ENCODE measurements at regions not wholly inside any gene's neighbourhood (a gene's known extent, or its start where the extent isn't known, plus 50 kb on each side); places are given as distances from the start of the nearest gene placed in this dataset.

DNA sequence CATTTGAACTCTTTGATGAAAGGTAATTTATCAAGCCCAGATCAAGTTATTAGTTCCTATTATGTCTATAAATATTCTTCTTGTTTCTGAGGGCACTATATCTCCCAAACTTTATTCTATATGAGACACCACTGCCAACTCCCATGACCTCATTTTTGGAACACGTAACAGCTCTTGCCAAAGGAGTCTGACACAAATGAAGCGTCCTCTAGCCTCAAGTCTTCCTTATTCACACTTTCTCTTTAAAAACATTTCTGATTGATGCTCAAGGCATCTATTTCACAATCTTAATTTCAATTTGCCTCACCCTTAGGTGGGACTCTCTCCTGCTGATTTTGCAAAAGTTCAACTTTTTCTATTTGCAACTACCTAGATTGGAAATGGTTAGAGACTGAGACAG lies 848.4 kb downstream of the GATA3 start:
- no peak overlapping the region for H3K4me3 Mint-ChIP-seq
- H3K4me1 Mint-ChIP-seq: no peaks in the 10 kb centered on the region
- peaks cover 3% of the 10 kb centered on the region for H3K9me3 Mint-ChIP-seq
- no peak overlapping the region for H3K27ac Mint-ChIP-seq
- H3K36me3 Mint-ChIP-seq (ENCODE audit: low read depth): no peaks in the 10 kb centered on the region
- ATAC-seq (replicated peaks): no peak
- peaks cover 9% of the 10 kb centered on the region for H3K27me3 Mint-ChIP-seq

DNA sequence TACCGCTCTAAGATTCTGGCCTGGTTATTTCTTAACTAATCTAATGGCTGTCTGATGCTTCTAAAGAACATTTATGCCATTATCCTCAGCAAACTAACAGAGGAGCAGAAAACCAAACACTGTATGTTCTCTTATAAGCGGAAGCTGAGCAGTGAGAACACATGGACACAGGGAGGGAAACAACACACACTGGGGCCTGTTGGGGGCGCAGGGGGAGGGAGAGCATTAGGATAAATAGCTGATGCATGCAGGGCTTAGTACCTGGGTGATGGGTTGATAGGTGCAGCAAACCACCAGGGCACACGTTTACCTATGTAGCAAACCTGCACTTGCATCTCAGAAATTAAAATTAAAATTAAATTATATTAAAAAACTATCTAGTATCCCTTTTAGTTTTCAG lies 853.5 kb downstream of the GATA3 start:
- no peaks in the 10 kb centered on the region for H3K4me1 Mint-ChIP-seq
- H3K27ac Mint-ChIP-seq: no peak overlapping the region
- ATAC-seq (replicated peaks): no peak
- H3K4me3 Mint-ChIP-seq: no peak overlapping the region
- peaks cover 3% of the 10 kb centered on the region for H3K9me3 Mint-ChIP-seq
- no peaks in the 10 kb centered on the region for H3K36me3 Mint-ChIP-seq (ENCODE audit: low read depth)
- H3K27me3 Mint-ChIP-seq: peaks cover 8% of the 10 kb centered on the region

DNA sequence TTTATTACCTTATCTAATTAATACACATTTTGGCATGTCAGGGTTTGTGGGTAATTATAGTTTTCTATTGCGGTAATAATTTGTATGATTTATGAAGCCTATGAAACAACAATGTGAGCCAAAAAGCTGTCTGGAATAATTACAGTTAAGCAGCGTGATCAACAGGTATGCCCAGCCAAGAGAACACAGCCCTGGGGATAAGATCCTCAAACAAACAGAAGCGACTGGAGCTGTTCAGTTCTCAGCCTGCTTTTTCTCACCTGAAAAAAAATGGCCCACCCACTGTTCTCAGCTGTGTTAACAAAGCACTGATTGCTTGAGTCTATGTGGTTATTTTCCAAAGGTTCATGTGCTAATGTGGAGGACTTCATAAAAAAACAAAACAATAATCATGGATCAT lies 855.8 kb downstream of the GATA3 start:
- H3K27me3 Mint-ChIP-seq: peaks cover 7% of the 10 kb centered on the region
- no peak overlapping the region for H3K27ac Mint-ChIP-seq
- peaks cover under 1% of the 10 kb centered on the region for H3K9me3 Mint-ChIP-seq
- H3K4me1 Mint-ChIP-seq: no peaks in the 10 kb centered on the region
- H3K4me3 Mint-ChIP-seq: no peak overlapping the region
- no peak for ATAC-seq (replicated peaks)
- H3K36me3 Mint-ChIP-seq (ENCODE audit: low read depth): no peaks in the 10 kb centered on the region

DNA sequence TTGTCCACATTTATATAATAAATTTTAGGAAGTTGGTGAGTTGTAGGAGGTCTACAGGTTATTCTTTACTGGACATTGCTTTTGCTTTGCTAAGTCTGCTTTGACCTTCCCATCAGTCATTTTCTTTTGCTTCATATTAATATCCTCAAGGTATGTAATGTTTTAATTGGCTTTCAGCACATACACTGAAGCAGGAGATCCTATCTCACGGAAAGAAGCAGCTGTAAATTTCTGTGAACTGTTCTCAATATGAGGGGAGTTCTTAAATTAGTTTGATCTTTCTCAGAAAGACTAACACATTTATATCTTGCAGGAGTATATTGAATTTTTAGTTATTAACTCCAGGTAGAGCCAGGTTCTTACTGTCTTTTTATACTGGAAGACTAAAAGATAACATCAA lies 856.5 kb downstream of the GATA3 start:
- H3K4me1 Mint-ChIP-seq: no peaks in the 10 kb centered on the region
- H3K36me3 Mint-ChIP-seq (ENCODE audit: low read depth): no peaks in the 10 kb centered on the region
- ATAC-seq (replicated peaks): no peak
- no peaks in the 10 kb centered on the region for H3K9me3 Mint-ChIP-seq
- peaks cover 7% of the 10 kb centered on the region for H3K27me3 Mint-ChIP-seq
- H3K27ac Mint-ChIP-seq: no peak overlapping the region
- no peak overlapping the region for H3K4me3 Mint-ChIP-seq

DNA sequence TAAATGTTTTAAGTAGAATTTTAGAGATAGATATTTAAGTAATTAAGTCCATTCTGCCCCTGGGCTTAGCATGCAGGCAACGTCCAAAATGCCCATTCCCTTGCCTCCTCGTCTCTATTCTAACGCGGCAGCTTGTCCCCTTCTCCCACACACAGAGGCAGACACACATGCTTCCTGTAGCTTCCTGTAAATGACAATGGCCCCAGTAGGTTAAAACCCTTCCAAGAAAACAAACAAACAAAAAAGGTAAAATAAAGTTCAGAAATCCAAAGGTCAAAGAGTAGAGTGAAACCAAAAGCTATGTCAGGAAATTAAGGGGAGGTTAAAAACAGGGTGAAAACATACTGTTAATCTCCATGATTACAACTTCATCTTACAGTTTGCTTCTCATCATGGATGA lies 857.6 kb downstream of the GATA3 start:
- ATAC-seq (replicated peaks): no peak

DNA sequence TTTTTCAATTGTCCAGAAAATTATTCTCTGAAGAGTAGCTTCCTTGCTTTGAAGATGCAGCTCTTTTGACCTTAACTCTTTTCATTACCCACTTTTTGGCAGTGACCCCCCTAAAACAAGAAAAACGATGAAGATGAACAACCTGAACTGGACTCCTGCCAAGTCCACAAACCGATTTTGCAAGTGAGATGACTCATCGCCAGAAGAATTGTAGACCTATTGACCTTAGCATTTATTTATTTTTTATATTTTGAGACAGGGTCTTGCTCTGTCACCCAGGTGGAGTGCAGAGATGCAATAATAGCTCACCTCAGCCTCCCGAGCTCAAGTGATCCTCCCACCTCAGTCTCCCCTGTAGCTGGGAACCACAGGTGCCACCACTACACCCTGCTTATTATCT lies 859.2 kb downstream of the GATA3 start:
- H3K27ac Mint-ChIP-seq: no peak overlapping the region
- H3K9me3 Mint-ChIP-seq: no peaks in the 10 kb centered on the region
- no peak overlapping the region for H3K4me3 Mint-ChIP-seq
- H3K36me3 Mint-ChIP-seq (ENCODE audit: low read depth): no peaks in the 10 kb centered on the region
- no peaks in the 10 kb centered on the region for H3K4me1 Mint-ChIP-seq
- no peak for ATAC-seq (replicated peaks)
- peaks cover 4% of the 10 kb centered on the region for H3K27me3 Mint-ChIP-seq

More for the DNA sequence above, 857.6 kb downstream of the GATA3 start:
- peaks cover 7% of the 10 kb centered on the region for H3K27me3 Mint-ChIP-seq
- no peak overlapping the region for H3K27ac Mint-ChIP-seq
- H3K4me3 Mint-ChIP-seq: no peak overlapping the region
- H3K4me1 Mint-ChIP-seq: no peaks in the 10 kb centered on the region
- H3K36me3 Mint-ChIP-seq (ENCODE audit: low read depth): no peaks in the 10 kb centered on the region
- no peaks in the 10 kb centered on the region for H3K9me3 Mint-ChIP-seq

DNA sequence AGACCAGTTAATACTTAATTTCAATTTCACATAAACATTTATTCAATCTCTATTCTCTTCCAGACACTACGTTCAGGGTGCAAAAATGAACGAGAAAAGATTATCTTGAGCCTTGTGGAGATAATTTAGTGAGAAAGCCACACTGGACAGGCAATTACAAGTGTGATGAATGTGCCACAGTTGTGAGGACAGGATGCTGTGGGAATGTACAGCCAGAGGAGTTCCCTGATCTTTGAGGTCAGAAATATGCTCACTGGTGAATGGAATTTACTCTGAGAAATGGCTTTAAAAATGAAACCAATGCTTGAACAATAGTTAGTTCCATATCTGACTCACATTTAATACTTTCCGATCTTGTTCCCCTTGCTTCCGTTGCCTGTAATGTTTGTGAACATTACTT lies 864.8 kb downstream of the GATA3 start:
- Mint-ChIP-seq H3K36me3 (ENCODE audit: low read depth) (no peaks in the 10 kb centered on the region), H3K4me1 (no peaks in the 10 kb centered on the region), H3K9me3 (no peaks in the 10 kb centered on the region), H3K27ac (no peak overlapping the region), H3K27me3 (peaks cover 2% of the 10 kb centered on the region), H3K4me3 (no peak overlapping the region)
- ATAC-seq (replicated peaks): no peak

DNA sequence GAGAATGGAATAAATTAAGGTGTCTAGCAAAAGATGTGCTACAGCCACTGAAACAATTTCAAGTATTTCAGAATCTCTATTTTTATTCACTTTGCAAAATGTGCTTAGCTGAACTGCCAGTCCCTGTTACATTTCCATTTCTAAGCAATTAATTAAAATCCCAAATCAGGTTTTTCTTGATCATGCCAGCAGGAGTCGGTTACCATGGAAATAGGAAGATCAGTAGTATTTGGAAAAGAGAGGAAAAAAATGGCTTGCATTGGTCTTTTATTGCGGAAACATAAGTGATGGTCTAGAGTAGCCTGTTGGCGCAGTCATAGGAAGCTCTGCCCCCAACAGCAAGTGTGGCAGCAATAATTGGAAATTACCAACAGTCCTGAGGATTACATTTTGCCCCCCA lies 867.1 kb downstream of the GATA3 start:
- Mint-ChIP-seq H3K4me3 (no peak overlapping the region), H3K27ac (no peak overlapping the region), H3K4me1 (no peaks in the 10 kb centered on the region), H3K36me3 (ENCODE audit: low read depth) (no peaks in the 10 kb centered on the region), H3K27me3 (peaks cover 4% of the 10 kb centered on the region), H3K9me3 (peaks cover 5% of the 10 kb centered on the region)
- ATAC-seq (replicated peaks): no peak

DNA sequence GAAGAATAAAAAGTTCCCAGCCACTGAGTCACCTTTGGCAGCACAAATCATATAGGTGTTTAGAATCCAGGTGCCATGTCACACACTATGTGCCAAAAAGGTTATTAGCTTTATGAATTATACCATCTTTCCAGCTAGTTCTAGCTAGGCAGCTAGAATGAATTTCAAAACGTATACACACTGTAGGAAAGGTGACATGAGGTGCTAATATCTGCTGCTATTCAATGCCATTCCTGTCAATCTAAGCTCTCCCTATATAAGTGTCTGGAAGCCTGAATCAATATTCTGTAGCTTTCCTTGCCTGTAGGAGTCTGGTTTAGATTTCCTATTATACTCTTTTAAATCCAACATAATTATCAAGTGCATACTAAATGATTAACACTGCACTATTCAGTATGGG lies 868.6 kb downstream of the GATA3 start:
- Mint-ChIP-seq H3K27ac (no peak overlapping the region), H3K36me3 (ENCODE audit: low read depth) (no peaks in the 10 kb centered on the region)

DNA sequence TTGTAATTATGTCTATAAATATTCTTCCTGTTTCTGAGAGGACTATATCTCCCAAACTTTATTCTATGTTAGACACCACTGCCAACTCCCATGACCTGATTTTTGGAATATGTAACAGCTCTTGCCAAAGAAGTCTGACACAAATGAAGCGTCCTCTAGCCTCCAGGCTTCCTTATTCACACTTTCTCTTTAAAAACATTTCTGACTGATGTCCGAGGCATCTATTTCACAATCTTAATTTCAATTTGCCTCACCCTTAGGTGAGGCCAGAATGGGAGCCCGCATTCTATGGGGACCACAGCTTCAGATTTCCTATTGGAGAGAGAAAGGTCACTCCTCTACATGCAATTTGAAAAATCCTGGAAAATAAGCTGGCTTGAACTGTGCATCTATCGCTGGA lies 873.2 kb downstream of the GATA3 start:
- no peak overlapping the region for H3K4me3 Mint-ChIP-seq
- H3K4me1 Mint-ChIP-seq: no peaks in the 10 kb centered on the region
- ATAC-seq (replicated peaks): no peak
- peaks cover 5% of the 10 kb centered on the region for H3K9me3 Mint-ChIP-seq
- no peaks in the 10 kb centered on the region for H3K36me3 Mint-ChIP-seq (ENCODE audit: low read depth)
- H3K27me3 Mint-ChIP-seq: peaks cover 9% of the 10 kb centered on the region
- H3K27ac Mint-ChIP-seq: no peak overlapping the region

More for the DNA sequence above, 868.6 kb downstream of the GATA3 start:
- Mint-ChIP-seq H3K9me3 (peaks cover 5% of the 10 kb centered on the region), H3K4me3 (no peak overlapping the region), H3K27me3 (peaks cover 4% of the 10 kb centered on the region), H3K4me1 (no peaks in the 10 kb centered on the region)
- ATAC-seq (replicated peaks): no peak

DNA sequence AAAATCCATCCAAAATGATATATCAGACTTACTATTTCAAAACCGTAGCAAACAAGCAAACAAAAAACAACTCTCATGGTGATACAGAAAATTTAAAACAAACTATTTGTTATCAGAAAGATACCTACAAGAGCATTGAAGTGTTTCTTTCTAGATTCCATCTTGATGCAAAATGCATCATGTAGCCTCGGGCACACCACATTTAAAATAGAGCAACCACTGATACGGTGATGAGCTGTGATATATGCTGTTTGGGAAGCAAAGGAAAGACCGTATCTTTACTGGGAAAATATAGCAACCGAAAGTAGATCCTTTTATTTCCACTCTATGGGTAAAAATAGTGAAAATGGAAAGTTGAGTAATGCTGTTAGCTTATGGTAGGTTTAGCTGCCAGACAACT lies 892.0 kb downstream of the GATA3 start:
- no peaks in the 10 kb centered on the region for H3K36me3 Mint-ChIP-seq (ENCODE audit: low read depth)
- no peaks in the 10 kb centered on the region for H3K4me1 Mint-ChIP-seq
- H3K4me3 Mint-ChIP-seq: no peak overlapping the region
- H3K9me3 Mint-ChIP-seq: no peaks in the 10 kb centered on the region
- no peak overlapping the region for H3K27ac Mint-ChIP-seq
- ATAC-seq (replicated peaks): no peak
- peaks cover 3% of the 10 kb centered on the region for H3K27me3 Mint-ChIP-seq

DNA sequence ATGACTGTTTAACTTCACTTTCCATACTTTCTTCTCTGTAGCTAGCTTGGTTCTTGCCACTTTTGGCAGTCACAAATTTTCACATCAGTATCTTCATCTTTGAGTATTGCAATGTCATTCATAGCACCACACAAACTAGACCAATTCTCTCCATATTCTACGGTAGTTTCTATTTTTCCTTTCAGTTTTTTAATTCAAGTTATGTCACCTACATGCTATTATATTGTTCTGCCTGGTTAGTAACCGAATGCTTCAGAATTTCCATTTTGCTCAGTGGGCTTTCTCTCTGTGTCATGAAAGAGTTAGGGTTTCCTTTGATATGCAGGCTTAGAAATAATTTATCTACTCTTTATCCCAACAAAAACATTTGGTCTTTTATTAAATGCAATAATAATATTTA lies 896.5 kb downstream of the GATA3 start:
- ATAC-seq (replicated peaks): no peak

DNA sequence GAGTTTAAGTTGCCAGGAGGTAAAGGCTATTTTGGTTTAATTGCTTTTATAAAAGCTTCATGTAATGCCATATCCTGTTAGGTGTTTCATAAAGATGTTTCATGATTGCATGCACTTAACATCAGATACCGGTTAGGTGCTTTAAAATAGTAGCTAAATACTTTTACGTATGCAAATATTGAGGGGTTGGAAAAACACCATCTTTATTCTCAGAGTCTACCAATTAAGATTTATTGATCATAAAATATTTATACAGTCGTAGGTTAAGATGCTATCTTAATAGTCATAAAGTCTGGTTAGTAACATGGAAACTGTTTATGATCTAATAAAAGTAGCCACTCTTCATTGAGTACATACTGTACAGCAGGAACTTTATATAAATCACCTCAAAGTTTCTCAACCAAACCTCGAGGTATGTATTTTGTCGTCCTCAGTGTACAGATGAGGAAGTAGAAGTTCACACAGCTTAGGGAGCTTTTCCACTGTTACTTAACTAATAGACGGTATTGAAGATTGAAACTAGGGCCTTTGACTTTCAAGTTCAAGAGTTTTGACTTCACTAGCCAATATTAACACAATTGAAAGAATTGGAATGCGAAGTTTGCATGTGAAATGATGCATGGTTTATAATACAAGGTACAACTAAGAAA lies 897.1 kb downstream of the GATA3 start:
- Mint-ChIP-seq H3K4me3 (no peak overlapping the region), H3K36me3 (ENCODE audit: low read depth) (no peaks in the 10 kb centered on the region), H3K27me3 (peaks cover 4% of the 10 kb centered on the region), H3K9me3 (no peaks in the 10 kb centered on the region), H3K27ac (no peak overlapping the region), H3K4me1 (no peaks in the 10 kb centered on the region)
- no peak for ATAC-seq (replicated peaks)

More for the DNA sequence above, 896.5 kb downstream of the GATA3 start:
- Mint-ChIP-seq H3K27me3 (peaks cover 7% of the 10 kb centered on the region), H3K4me1 (no peaks in the 10 kb centered on the region), H3K9me3 (no peaks in the 10 kb centered on the region), H3K27ac (no peak overlapping the region), H3K36me3 (ENCODE audit: low read depth) (no peaks in the 10 kb centered on the region), H3K4me3 (no peak overlapping the region)

DNA sequence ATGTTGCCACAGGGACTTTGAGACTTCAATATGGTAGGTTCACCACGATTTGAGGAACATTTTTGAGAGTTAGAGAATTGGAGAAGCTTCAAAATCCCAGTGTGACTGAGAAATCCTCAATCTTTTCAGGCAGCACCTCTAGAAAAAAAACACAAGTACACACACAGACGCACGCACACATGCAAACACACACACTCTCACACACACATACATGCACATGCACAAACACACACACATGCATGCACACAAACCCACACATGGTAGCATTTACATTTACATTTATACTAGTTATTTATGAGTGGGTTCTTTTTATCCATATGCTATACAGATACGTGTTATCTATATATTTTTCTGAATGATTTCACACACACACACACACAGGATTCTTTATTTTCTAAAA lies 901.9 kb downstream of the GATA3 start:
- Mint-ChIP-seq H3K9me3 (no peaks in the 10 kb centered on the region), H3K27me3 (peaks cover 6% of the 10 kb centered on the region), H3K27ac (no peak overlapping the region), H3K4me1 (no peaks in the 10 kb centered on the region), H3K36me3 (ENCODE audit: low read depth) (no peaks in the 10 kb centered on the region), H3K4me3 (no peak overlapping the region)
- ATAC-seq (replicated peaks): no peak

DNA sequence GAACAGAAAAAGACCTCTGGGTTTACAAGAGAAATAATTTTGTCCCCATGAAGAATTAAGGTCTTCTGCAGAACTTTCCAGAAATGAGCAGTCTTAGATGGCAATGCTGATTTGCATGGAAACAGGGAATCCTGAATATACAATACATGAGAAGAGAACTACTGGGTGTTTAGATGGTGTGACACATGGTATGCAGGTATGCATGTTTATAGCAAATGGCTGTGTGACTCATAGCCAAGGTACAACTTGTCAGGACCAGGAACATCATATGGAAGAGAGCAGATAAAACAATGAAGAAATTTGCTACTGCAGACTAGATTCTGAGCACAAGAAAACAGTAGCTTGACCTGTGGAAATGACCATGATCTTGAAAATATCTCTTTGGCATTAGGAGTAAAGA lies 907.8 kb downstream of the GATA3 start:
- Mint-ChIP-seq H3K4me3 (no peak overlapping the region), H3K36me3 (ENCODE audit: low read depth) (no peaks in the 10 kb centered on the region), H3K9me3 (no peaks in the 10 kb centered on the region), H3K27me3 (peaks cover 11% of the 10 kb centered on the region), H3K4me1 (no peaks in the 10 kb centered on the region), H3K27ac (no peak overlapping the region)
- ATAC-seq (replicated peaks): no peak

DNA sequence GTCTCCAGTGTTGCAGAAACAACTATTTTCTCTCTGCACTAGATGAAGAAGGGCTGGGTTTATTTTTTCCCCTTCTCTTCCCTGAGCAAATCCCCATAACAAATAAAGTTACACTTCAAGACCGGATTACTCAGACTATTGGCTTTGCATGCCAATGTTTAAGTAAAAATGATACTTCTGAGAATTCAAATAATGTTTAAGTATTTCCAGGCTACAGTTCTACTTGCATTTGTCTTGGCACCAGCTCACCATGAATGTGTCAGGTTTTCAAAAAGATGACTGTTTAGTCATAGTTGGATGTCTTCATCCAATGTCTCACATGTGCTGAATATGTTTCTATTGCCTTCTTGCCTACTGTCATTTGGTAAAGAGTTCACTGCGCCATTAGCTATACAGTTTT lies 912.6 kb downstream of the GATA3 start:
- Mint-ChIP-seq H3K9me3 (no peaks in the 10 kb centered on the region), H3K4me3 (no peak overlapping the region), H3K27me3 (peaks cover 17% of the 10 kb centered on the region), H3K4me1 (no peaks in the 10 kb centered on the region), H3K27ac (no peak overlapping the region), H3K36me3 (ENCODE audit: low read depth) (no peaks in the 10 kb centered on the region)
- peak; percentile 37 for ATAC-seq (replicated peaks)

All from activated T-helper 17 cell treated with anti-CD3 and anti-CD28 coated beads, Interleukin-2, amount 50 U/mL, for 72 hours (primary cell).